ENCODE measurements at regions not wholly inside any gene's neighbourhood (a gene's known extent, or its start where the extent isn't known, plus 50 kb on each side); places are given as distances from the start of the nearest gene placed in this dataset.

DNA sequence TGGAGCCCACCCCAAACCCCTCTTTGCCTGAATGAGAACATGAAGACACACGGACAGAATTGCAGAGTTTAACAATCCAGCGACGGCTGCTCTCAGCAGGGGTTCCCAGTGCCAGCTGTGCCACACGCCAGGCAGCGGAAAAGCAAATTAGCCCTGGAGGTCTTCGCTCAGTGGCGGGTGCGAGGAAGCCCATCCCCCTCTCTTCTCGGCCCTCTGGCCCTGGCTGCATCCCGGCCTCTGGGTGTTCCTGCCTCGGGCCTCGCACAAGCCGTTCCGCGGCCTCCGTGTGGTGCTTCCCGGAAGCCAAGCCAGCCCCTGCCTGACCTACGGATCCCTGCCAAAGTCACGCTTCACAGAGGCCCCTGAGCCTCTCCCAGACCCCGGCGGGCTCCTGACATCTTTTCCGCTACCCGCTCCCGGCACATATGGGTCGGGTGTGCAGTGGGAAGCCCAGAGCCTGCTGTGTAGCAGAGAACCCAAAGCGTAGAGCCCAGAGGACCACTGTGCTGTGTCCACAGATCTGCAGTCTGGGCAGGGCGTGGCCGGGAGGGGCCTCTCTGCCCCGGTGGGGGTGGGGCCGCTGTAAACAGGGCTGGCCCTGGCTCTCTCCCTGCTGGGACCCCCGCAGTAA, 70.7 kb upstream of the GALNT9 start:
- Histone ChIP-seq H3K4me1 (ENCODE audit: control insufficient read depth, insufficient read depth, low read length) (no peaks in the 10 kb centered on the region), H3K4me3 (ENCODE audit: low read depth, low read length) (no peak overlapping the region), H3K9me3 (ENCODE audit: control insufficient read depth, insufficient read depth, low read depth, low read length) (no peaks in the 10 kb centered on the region), H3K27ac (ENCODE audit: extremely low read depth, low read depth, low read length) (no peak overlapping the region), H3K36me3 (ENCODE audit: control insufficient read depth in 2 of 2, insufficient read depth in 1 of 2, low read length in 2 of 2) (no peaks in the 10 kb centered on the region)
- 0 out of 2 replicates have a peak, but pooled peaks have one; percentile 32 for TF ChIP-seq ZIC2 (tag by site-specific recombination; IDR thresholded peaks at IDR 0.05)
- no peak for TF ChIP-seq KLF16 (tag by site-specific recombination; IDR thresholded peaks at IDR 0.05)
- no peak for TF ChIP-seq ZNF354C (tag by site-specific recombination; IDR thresholded peaks at IDR 0.05; ENCODE audit: borderline replicate concordance, low read depth)
- 0 out of 2 replicates have a peak, but pooled peaks have one; percentile 23 for TF ChIP-seq KLF17 (tag by site-specific recombination; IDR thresholded peaks at IDR 0.05)
- TF ChIP-seq ZNF266 (tag by site-specific recombination; IDR thresholded peaks at IDR 0.05; ENCODE audit: low read depth), result no peak
- TF ChIP-seq ZNF621 (tag by site-specific recombination; IDR thresholded peaks at IDR 0.05), result no peak
- TF ChIP-seq ZNF701 (tag by site-specific recombination; IDR thresholded peaks at IDR 0.05), result no peak
- peak; percentile 60 for TF ChIP-seq KLF1 (tag by site-specific recombination; IDR thresholded peaks at IDR 0.05)
- TF ChIP-seq BCL11A (tag by site-specific recombination; IDR thresholded peaks at IDR 0.05; ENCODE audit: low read depth), result no peak
- TF ChIP-seq PRDM1 (tag by site-specific recombination; IDR thresholded peaks at IDR 0.05), result no peak
- TF ChIP-seq MZF1 (tag by site-specific recombination; IDR thresholded peaks at IDR 0.05; ENCODE audit: borderline replicate concordance), result no peak
- no peak for TF ChIP-seq SALL2 (tag by site-specific recombination; IDR thresholded peaks at IDR 0.05; ENCODE audit: borderline replicate concordance)
- TF ChIP-seq ZNF785 (tag by site-specific recombination; IDR thresholded peaks at IDR 0.05), result no peak
- TF ChIP-seq ZNF280C (tag by site-specific recombination; IDR thresholded peaks at IDR 0.05), result no peak
- 0 out of 2 replicates have a peak, but pooled peaks have one; percentile 28 for TF ChIP-seq ZNF600 (tag by site-specific recombination; IDR thresholded peaks at IDR 0.05)
- TF ChIP-seq ZNF423 (tag by site-specific recombination; IDR thresholded peaks at IDR 0.05), result no peak
- 0 out of 2 replicates have a peak, but pooled peaks have one; percentile 22 for TF ChIP-seq ZBTB8A (tag by site-specific recombination; IDR thresholded peaks at IDR 0.05)
- TF ChIP-seq ZNF513 (tag by site-specific recombination; IDR thresholded peaks at IDR 0.05), result no peak
- no peak for TF ChIP-seq ZNF747 (tag by site-specific recombination; IDR thresholded peaks at IDR 0.05)
- no peak for TF ChIP-seq ZNF670 (tag by site-specific recombination; IDR thresholded peaks at IDR 0.05; ENCODE audit: low read depth)
- TF ChIP-seq ZNF660 (tag by site-specific recombination; IDR thresholded peaks at IDR 0.05), result no peak
- TF ChIP-seq ZFP37 (tag by site-specific recombination; IDR thresholded peaks at IDR 0.05), result no peak
- CTCF ChIA-PET, result no interaction called here
- POLR2A ChIA-PET, result no interaction called here

Data from HEK293 (cell line).